ENCODE measurements at regions not wholly inside any gene's neighbourhood (a gene's known extent, or its start where the extent isn't known, plus 50 kb on each side); places are given as distances from the start of the nearest gene placed in this dataset.

DNA sequence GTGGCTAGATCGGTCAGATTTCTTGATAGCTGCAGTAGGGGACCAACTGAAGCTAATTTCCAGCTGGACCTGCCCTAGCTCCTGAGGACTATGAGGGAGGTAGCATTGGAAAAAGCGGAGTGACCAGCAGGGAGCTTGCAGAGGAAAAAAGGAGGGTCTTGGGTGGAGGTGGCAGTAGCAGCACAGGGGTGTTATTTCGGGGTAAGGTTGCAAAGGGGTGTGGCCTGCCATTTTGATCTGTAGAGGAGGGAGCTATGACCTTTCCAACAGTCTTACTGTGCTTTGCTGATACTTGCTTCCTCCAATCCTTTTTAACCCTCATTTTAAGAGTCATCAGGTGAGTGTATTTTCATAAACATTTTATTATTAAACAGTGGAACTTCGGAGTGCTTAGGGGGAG, 83.8 kb upstream of the NRXN3 start:
- H3K4me3 Mint-ChIP-seq: no peak overlapping the region
- ATAC-seq (ENCODE audit: low read depth) (no peak), DNase-seq (no peak)
- POLR2A ChIA-PET: no interaction called here
- H3K36me3 Mint-ChIP-seq: no peaks in the 10 kb centered on the region
- H3K4me1 Mint-ChIP-seq: no peaks in the 10 kb centered on the region
- peaks cover 3% of the 10 kb centered on the region for H3K27me3 Mint-ChIP-seq
- H3K27ac Mint-ChIP-seq: no peak overlapping the region
- no peaks in the 10 kb centered on the region for H3K9me3 Mint-ChIP-seq

DNA sequence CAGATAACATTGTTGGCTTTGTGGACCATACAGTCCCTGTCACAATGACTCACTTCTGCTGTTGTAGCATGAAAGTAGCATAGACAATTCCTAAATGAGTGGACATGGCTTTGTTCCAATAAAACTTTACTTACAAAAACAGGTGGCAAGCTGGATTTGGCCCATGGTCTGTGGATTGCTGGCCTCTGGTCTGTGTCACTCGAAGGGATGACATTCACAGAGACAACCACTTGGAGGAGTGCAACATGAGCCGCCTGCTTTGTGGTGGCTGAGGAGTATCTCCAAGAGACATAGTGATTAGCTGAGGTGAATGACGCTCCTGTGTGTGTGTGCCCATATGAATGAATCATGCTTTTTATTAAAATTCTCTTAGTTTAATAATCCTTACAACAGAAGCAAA, 81.3 kb upstream of the NRXN3 start:
- Mint-ChIP-seq H3K27me3 (no peaks in the 10 kb centered on the region), H3K4me3 (no peak overlapping the region), H3K27ac (no peak overlapping the region), H3K36me3 (no peaks in the 10 kb centered on the region), H3K9me3 (no peaks in the 10 kb centered on the region), H3K4me1 (no peaks in the 10 kb centered on the region)
- DNase-seq (no peak), ATAC-seq (ENCODE audit: low read depth) (no peak)
- POLR2A ChIA-PET: no interaction called here

DNA sequence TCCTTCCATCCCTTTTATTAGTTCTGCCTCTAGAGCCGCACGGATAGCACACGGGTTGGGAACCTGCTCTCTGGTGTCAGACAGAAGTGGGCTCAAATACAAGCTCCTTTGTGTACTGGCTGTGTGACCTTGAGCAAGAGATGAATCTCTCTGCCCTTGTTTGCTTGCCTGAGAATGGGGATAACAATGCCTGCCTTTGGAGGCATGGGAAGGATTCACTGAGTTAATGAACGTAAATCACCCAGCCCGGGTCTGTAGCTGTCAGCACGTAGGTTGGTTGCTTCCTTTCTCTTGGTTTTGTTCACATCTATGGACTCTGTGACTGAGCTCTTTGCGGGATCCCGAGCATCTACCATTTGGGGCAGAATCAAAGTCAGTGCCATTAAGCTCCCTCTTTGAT, 79.3 kb upstream of the NRXN3 start:
- ATAC-seq (ENCODE audit: low read depth): no peak
- DNase-seq: no peak
- no peaks in the 10 kb centered on the region for H3K4me1 Mint-ChIP-seq
- H3K36me3 Mint-ChIP-seq: no peaks in the 10 kb centered on the region
- no peak overlapping the region for H3K4me3 Mint-ChIP-seq
- no peaks in the 10 kb centered on the region for H3K27me3 Mint-ChIP-seq
- H3K9me3 Mint-ChIP-seq: peaks cover 1% of the 10 kb centered on the region
- POLR2A ChIA-PET: no interaction called here
- no peak overlapping the region for H3K27ac Mint-ChIP-seq

DNA sequence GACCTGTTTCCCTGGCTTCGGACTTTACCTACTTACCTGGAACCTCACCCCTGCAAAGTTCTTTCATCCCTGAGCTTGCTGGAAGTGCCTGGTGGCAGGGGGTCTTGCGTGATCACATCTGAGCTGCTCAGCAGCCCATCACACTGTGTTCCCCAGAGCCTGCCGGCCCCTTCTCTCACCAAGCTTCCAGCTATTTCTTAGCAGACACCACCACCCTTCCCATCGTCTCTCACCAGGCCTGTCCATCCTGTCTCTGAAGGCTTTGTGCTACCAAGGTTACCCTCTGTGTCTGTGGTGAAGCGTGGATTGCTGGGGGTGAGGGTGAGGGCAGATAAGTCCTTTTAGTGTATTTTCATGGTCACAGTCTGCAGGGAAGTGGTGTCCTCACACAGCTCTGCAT, 78.8 kb upstream of the NRXN3 start:
- H3K4me3 Mint-ChIP-seq: no peak overlapping the region
- H3K36me3 Mint-ChIP-seq: no peaks in the 10 kb centered on the region
- POLR2A ChIA-PET: no interaction called here
- no peak overlapping the region for H3K27ac Mint-ChIP-seq
- ATAC-seq (ENCODE audit: low read depth): no peak
- H3K9me3 Mint-ChIP-seq: peaks cover 1% of the 10 kb centered on the region
- no peaks in the 10 kb centered on the region for H3K4me1 Mint-ChIP-seq
- H3K27me3 Mint-ChIP-seq: no peaks in the 10 kb centered on the region
- DNase-seq: no peak

DNA sequence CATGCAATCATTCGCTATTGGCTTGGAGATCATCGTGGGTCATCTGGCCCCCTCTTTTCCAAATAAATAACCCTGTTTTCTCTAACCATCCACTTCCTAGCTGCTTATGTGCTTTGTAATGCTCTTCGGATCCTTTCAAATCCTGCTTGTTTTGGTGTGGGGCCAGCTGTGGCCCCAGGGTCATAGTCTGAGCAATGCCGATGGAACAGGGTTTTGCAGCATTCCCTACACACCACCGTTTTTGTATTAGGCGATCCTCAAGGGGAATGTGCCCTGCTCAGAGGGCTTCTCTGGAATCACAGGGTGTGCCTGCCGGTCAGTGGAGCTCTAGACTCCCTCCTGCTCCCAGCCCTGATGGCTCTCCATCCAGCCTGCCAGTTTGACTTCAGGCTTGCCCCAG, 78.1 kb upstream of the NRXN3 start:
- ATAC-seq (ENCODE audit: low read depth): no peak
- Mint-ChIP-seq H3K4me3 (no peak overlapping the region), H3K27me3 (no peaks in the 10 kb centered on the region), H3K4me1 (no peaks in the 10 kb centered on the region), H3K36me3 (no peaks in the 10 kb centered on the region), H3K9me3 (peaks cover 1% of the 10 kb centered on the region), H3K27ac (no peak overlapping the region)
- no peak for DNase-seq
- POLR2A ChIA-PET: no interaction called here

DNA sequence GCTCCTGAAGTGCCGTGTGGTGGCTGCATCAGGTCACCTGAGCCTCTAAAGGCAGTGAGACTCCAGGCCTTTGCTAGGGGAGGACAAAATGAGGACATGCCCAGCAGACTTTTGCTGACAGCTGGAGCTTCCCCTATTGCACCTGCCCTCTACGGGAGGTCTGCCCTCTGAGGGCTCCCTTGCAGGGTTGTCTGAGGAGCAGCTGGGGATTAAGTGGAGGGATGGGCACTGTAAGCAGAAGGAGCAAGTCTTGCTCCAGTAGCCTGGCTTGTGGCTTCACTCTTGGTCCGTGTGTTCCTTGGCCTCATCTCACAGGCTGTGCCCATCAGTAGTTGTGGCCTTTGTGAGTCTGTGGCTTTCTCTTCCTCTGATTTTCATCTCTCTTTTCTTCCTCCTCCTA, 66.9 kb upstream of the NRXN3 start:
- no peaks in the 10 kb centered on the region for H3K4me1 Mint-ChIP-seq
- DNase-seq (no peak), ATAC-seq (ENCODE audit: low read depth) (no peak)
- H3K27ac Mint-ChIP-seq: no peak overlapping the region
- no peaks in the 10 kb centered on the region for H3K27me3 Mint-ChIP-seq
- no peaks in the 10 kb centered on the region for H3K36me3 Mint-ChIP-seq
- POLR2A ChIA-PET: no interaction called here
- no peaks in the 10 kb centered on the region for H3K9me3 Mint-ChIP-seq
- H3K4me3 Mint-ChIP-seq: no peak overlapping the region

DNA sequence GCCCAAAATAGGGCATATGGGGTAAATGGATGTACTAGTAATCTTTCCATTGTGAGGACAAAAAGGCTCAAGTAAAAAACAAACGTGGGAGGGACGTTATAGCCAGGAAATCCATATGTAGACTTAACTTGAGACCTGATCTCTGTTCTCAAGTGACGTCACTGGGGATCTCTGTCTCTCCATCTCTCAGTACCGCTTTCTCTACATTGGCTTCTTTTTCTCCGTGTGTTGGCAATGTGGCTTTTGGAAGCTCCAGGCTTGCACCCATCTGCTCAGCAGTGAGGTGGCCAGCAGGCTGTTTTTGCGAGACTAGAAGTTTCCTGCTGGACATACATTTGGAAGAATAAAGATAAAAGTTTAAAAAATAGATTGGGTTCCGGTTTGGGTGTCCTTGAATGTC, 66.0 kb upstream of the NRXN3 start:
- ATAC-seq (ENCODE audit: low read depth) (no peak), DNase-seq (no peak)
- H3K9me3 Mint-ChIP-seq: no peaks in the 10 kb centered on the region
- no peak overlapping the region for H3K27ac Mint-ChIP-seq
- no peaks in the 10 kb centered on the region for H3K36me3 Mint-ChIP-seq
- H3K27me3 Mint-ChIP-seq: no peaks in the 10 kb centered on the region
- no peaks in the 10 kb centered on the region for H3K4me1 Mint-ChIP-seq
- no peak overlapping the region for H3K4me3 Mint-ChIP-seq
- POLR2A ChIA-PET: no interaction called here

DNA sequence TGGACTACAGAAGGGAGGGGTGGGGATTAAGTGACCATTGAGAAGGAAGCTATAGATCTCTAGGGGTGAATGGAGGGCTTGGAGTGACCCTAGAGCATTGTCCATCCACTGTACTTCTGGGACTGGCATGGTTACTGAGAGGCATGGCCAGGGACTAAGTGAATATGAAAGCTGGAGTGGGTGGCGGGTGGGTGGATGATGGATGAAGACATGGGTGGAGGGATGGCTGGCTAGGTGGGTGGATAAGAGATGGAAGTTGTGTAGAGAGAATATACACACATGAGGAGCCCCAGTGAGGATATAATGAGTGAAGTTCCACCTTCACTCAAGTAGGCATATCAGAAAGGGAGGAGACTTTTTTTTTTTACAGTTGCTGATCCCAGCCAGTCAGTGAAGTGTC, 65.5 kb upstream of the NRXN3 start:
- DNase-seq (no peak), ATAC-seq (ENCODE audit: low read depth) (no peak)
- Mint-ChIP-seq H3K36me3 (no peaks in the 10 kb centered on the region), H3K9me3 (no peaks in the 10 kb centered on the region), H3K27ac (no peak overlapping the region), H3K4me3 (no peak overlapping the region), H3K27me3 (no peaks in the 10 kb centered on the region), H3K4me1 (no peaks in the 10 kb centered on the region)
- POLR2A ChIA-PET: no interaction called here

DNA sequence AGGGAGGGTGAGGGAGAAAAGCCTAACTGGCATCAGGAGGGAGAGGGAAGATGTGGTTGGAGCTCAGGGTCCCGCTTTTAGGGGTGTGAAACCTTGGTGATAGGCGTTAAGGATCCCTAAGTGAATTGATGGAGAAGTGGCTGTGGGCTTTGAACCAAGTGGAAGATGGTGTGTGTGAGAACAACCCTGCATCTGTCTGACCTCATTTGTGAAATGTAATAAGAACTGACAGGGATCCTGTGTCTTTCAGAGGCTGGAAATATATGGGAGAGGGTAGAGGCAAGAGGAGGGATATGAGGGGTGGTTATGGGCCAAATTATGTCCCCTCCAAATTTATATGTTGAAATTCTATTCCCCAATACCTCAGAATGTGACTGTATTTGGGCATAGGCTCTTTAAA, 63.8 kb upstream of the NRXN3 start:
- no peak overlapping the region for H3K27ac Mint-ChIP-seq
- H3K36me3 Mint-ChIP-seq: no peaks in the 10 kb centered on the region
- ATAC-seq (ENCODE audit: low read depth) (no peak), DNase-seq (no peak)
- H3K4me1 Mint-ChIP-seq: no peaks in the 10 kb centered on the region
- POLR2A ChIA-PET: no interaction called here
- no peak overlapping the region for H3K4me3 Mint-ChIP-seq
- H3K27me3 Mint-ChIP-seq: no peaks in the 10 kb centered on the region
- H3K9me3 Mint-ChIP-seq: no peaks in the 10 kb centered on the region

DNA sequence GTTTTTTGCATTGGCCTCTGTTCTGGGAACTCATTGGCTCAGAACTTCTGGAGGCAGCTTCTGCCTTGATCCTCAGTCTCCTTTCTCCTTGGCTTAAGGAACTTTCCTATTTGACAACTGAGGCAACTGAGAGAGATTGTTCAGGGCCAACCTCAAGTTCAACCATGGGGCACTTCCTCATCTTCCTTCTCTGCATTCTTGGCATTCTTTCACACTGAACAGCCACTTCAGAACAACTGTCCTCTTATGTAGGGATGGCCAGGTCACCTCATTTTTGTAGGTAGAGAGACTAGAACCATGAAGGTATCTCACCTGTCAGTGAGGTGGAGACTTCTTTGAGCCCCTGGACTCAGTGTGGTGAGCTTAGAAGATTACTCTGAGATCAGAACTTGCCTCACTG, 63.0 kb upstream of the NRXN3 start:
- H3K4me3 Mint-ChIP-seq: no peak overlapping the region
- no peaks in the 10 kb centered on the region for H3K36me3 Mint-ChIP-seq
- no peak for DNase-seq
- no peak overlapping the region for H3K27ac Mint-ChIP-seq
- no peaks in the 10 kb centered on the region for H3K27me3 Mint-ChIP-seq
- H3K4me1 Mint-ChIP-seq: no peaks in the 10 kb centered on the region
- ATAC-seq (ENCODE audit: low read depth): no peak
- POLR2A ChIA-PET: no interaction called here
- H3K9me3 Mint-ChIP-seq: no peaks in the 10 kb centered on the region

DNA sequence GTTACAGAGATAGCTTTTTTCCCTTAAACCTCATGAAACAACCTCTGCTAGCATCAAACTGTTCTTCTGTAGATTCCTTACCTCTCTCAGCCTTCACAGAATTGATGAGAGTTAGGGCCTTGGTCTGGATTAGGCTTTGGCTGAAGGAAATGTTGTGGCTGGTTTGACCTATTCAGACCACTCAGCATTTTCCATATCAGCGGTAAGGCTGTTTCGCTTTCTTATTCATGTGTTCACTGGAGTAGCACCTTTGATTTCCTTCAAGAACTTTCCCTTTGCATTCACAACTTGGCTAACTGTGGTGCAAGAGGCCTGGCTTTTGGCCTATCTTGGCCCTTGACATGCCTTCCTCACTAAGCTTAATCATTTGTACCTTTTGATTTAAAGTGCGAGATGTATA, 50.7 kb upstream of the NRXN3 start:
- no peaks in the 10 kb centered on the region for H3K9me3 Mint-ChIP-seq
- POLR2A ChIA-PET: no interaction called here
- H3K27ac Mint-ChIP-seq: no peak overlapping the region
- no peaks in the 10 kb centered on the region for H3K4me1 Mint-ChIP-seq
- no peaks in the 10 kb centered on the region for H3K36me3 Mint-ChIP-seq
- DNase-seq (no peak), ATAC-seq (ENCODE audit: low read depth) (no peak)
- H3K4me3 Mint-ChIP-seq: no peak overlapping the region
- H3K27me3 Mint-ChIP-seq: peaks cover 4% of the 10 kb centered on the region
